Activated naive CD8-positive, alpha-beta T cell treated with anti-CD3 and anti-CD28 coated beads, Interleukin-2, amount 50 U/mL, for 16 hours (primary cell): ENCODE measurements at regions not wholly inside any gene's neighbourhood (a gene's known extent, or its start where the extent isn't known, plus 50 kb on each side); places are given as distances from the start of the nearest gene placed in this dataset.

Source experiments
- DNase-seq: peaks from one replicate; pipeline ENCODE4 v3.0.0-alpha.2; 2020; ENCODE audit warnings: low read depth, low spot score

- no peak for DNase-seq
These were observed 463.3 kb upstream of the DMAC1 start for GRCh38 chr9:8262625-8263622.

- DNase-seq: no peak
These were observed 462.2 kb upstream of the DMAC1 start for GRCh38 chr9:8261737-8262136.

- no peak for DNase-seq
These were observed 459.4 kb upstream of the DMAC1 start for GRCh38 chr9:8259028-8259427.

GRCh38 chr9:8256880-8257279 lies 457.3 kb upstream of the DMAC1 start:
- DNase-seq: no peak

- no peak for DNase-seq
These were observed 456.3 kb upstream of the DMAC1 start for GRCh38 chr9:8255850-8256249.

- DNase-seq: no peak
These were observed 455.0 kb upstream of the DMAC1 start for GRCh38 chr9:8254541-8254940.

GRCh38 chr9:8252445-8252844 lies 452.9 kb upstream of the DMAC1 start:
- no peak for DNase-seq

GRCh38 chr9:8251566-8251965 lies 452.0 kb upstream of the DMAC1 start:
- no peak for DNase-seq

- DNase-seq: no peak
These were observed 445.0 kb upstream of the DMAC1 start for GRCh38 chr9:8244505-8245092.

- no peak for DNase-seq
These were observed 441.6 kb upstream of the DMAC1 start for GRCh38 chr9:8241201-8241600.

GRCh38 chr9:8237096-8237495 lies 437.5 kb upstream of the DMAC1 start:
- DNase-seq: no peak

GRCh38 chr9:8235489-8235888 lies 435.9 kb upstream of the DMAC1 start:
- no peak for DNase-seq

GRCh38 chr9:8234316-8234715 lies 434.7 kb upstream of the DMAC1 start:
- no peak for DNase-seq

GRCh38 chr9:8232726-8233125 lies 433.1 kb upstream of the DMAC1 start:
- no peak for DNase-seq

GRCh38 chr9:8229226-8229625 lies 429.6 kb upstream of the DMAC1 start:
- no peak for DNase-seq

GRCh38 chr9:8224381-8224801 lies 424.8 kb upstream of the DMAC1 start:
- no peak for DNase-seq

GRCh38 chr9:8223861-8224260 lies 424.3 kb upstream of the DMAC1 start:
- no peak for DNase-seq

- no peak for DNase-seq
These were observed 421.9 kb upstream of the DMAC1 start for GRCh38 chr9:8221462-8221861.

GRCh38 chr9:8208465-8208864 lies 408.9 kb upstream of the DMAC1 start:
- no peak for DNase-seq

GRCh38 chr9:8207596-8207995 lies 408.0 kb upstream of the DMAC1 start:
- no peak for DNase-seq

- no peak for DNase-seq
These were observed 407.1 kb upstream of the DMAC1 start for GRCh38 chr9:8206720-8207119.

- no peak for DNase-seq
These were observed 406.0 kb upstream of the DMAC1 start for GRCh38 chr9:8205576-8205975.

GRCh38 chr9:8189881-8190280 lies 390.3 kb upstream of the DMAC1 start:
- no peak for DNase-seq
